ENCODE measurements at regions not wholly inside any gene's neighbourhood (a gene's known extent, or its start where the extent isn't known, plus 50 kb on each side); places are given as distances from the start of the nearest gene placed in this dataset.

DNA sequence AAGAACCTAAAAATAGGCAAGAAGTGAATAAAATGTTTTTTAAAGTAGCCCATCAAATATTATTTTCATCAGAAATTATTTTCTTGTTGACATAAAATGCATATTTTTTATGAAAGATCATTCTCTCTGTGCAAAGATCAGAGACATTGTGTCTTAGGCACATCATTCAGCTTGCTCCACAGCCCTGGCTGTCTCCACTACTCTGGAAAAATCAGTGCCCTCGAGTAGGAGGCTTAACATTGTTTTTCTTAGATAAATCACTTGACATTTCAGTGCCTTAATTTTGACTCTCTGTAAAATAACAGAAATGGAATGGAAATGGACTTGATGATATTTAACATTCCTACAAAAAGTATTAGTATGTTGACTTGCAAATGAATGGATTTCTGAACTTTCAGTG lies 77.9 kb downstream of the FAT4 start:
- TF ChIP-seq EZH2phosphoT487 (IDR thresholded peaks at IDR 0.05; ENCODE audit: borderline replicate concordance, low read length), result no peak
- TF ChIP-seq, protein P1, sequence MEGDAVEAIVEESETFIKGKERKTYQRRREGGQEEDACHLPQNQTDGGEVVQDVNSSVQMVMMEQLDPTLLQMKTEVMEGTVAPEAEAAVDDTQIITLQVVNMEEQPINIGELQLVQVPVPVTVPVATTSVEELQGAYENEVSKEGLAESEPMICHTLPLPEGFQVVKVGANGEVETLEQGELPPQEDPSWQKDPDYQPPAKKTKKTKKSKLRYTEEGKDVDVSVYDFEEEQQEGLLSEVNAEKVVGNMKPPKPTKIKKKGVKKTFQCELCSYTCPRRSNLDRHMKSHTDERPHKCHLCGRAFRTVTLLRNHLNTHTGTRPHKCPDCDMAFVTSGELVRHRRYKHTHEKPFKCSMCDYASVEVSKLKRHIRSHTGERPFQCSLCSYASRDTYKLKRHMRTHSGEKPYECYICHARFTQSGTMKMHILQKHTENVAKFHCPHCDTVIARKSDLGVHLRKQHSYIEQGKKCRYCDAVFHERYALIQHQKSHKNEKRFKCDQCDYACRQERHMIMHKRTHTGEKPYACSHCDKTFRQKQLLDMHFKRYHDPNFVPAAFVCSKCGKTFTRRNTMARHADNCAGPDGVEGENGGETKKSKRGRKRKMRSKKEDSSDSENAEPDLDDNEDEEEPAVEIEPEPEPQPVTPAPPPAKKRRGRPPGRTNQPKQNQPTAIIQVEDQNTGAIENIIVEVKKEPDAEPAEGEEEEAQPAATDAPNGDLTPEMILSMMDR (IDR thresholded peaks at IDR 0.05; ENCODE audit: low read depth, low read length, poor library complexity, severe bottlenecking), result no peak
